Epithelial cell of proximal tubule (primary cell): ENCODE measurements at regions not wholly inside any gene's neighbourhood (a gene's known extent, or its start where the extent isn't known, plus 50 kb on each side); places are given as distances from the start of the nearest gene placed in this dataset.

Experiments
- DNase-seq: peaks from one replicate; pipeline ENCODE4 v3.0.0-alpha.2; 2011; ENCODE audit warnings: low read depth
- H3K4me3 ChIP-seq: 2 replicates; pipeline ENCODE4 v1.5.1; 2011; ENCODE audit warnings: low read depth, mild to moderate bottlenecking, low read length
- CTCF ChIP-seq: conservative IDR thresholded peaks from 2 replicates; pipeline ENCODE4 v1.5.1; 2012; ENCODE audit warnings: low read depth, mild to moderate bottlenecking, low read length

GRCh38 chr10:89879121-89879520, 177.7 kb downstream of the KIF20B start:
- no peak overlapping the region for H3K4me3 ChIP-seq
- DNase-seq, result no peak
- no peak for TF ChIP-seq CTCF

GRCh38 chr10:89887406-89887805, 186.0 kb downstream of the KIF20B start:
- no peak for DNase-seq
- TF ChIP-seq CTCF, result no peak

DNA sequence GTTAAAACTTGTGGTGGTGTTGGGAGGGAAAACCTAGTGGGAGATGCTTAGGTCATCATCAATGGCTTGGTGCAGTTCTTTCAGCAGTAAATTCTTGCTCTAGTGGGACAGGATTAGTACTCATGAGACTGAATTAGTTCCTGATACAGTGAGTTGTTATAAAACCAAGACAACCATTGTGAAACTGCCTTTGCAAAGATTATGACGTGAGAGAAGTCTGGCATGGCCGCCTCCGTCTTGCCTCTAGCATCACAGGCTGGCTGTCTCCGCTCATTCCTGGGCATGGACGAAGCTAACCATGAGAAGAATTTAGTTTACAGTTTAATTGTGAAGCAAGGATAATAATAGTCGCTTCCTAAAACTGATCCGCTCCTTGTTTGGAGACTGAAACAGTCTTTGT, 186.4 kb downstream of the KIF20B start:
- no peak for TF ChIP-seq CTCF
- H3K4me3 ChIP-seq, result no peak overlapping the region
- DNase-seq, result no peak

More at GRCh38 chr10:89887406-89887805, 186.0 kb downstream of the KIF20B start:
- no peak overlapping the region for H3K4me3 ChIP-seq

DNA sequence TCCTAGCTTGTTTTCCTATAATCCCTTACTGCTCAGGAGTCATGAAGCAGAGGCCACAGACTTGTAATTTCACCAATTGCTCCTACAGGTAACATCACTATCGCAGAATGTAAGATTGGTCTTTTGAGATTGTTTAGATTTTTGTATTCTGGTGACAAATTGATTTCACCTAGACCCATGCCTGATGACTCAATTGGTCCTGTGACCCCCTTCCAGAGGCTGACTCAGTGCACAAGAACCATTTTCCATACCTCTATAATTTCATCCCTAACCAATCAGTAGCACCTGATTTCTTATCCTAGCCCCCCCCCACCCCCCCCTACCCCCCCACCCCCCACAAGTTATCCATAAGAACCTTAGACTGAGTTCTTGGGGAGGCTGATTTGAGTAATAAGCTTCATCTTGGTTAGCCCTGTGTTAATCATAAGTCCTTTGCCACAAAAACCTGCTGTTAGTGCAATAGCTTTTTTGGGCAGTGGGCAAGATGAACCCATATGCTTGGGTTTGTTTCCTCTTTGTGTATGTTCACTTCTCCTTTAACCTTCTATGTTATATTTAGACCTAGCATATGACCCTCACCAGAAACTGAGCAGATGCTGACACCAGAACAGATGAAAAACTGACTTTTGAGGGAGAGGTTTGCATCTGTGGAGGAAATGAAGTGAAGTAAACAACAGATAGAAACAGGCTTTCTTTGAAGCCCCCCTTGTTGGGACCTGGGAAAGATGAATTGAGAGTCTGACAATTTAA, 187.1 kb downstream of the KIF20B start:
- no peak for DNase-seq
- H3K4me3 ChIP-seq, result no peak overlapping the region
- no peak for TF ChIP-seq CTCF

DNA sequence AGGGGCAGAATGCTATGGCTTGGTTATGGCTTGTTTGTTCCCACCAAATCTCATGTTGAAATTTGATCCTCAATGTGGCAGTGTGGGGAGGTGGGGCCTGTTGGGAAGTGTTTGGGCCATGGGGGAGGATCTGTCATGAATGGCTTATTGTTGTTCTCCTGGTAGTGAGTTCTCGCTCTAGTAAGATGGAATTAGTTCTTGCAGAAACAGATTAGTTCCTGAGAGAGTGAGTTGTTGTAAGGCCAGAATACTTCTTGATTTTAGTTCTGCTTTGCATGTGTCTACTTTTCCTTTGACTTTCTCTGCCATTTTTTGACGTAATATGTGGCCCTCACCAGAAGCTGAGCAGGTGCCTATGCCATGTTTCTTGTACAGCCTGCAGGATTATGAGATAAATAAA, 188.2 kb downstream of the KIF20B start:
- no peak for DNase-seq
- H3K4me3 ChIP-seq, result no peak overlapping the region
- no peak for TF ChIP-seq CTCF

GRCh38 chr10:89891006-89891535, 189.7 kb downstream of the KIF20B start:
- DNase-seq, result no peak
- no peak for TF ChIP-seq CTCF
- no peak overlapping the region for H3K4me3 ChIP-seq

DNA sequence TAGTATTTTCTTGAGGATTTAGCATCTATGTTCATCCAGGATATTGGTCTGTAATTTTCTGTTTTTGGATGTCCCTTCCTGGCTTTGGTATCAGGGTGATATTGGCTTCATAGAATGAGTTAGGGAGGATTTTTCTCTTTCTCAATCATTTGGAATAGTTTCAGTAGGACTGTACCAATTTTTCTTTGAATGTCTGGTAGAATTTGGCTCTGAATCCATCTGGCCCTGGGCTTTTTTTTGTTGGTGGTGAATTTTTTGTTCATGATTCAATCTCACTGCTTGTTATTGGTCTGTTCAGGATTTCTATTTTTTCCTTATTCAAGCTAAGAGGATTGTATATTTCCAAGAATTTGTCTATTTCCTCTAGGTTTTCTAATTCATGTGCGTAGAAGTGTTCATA, 192.7 kb downstream of the KIF20B start:
- TF ChIP-seq CTCF, result no peak
- no peak overlapping the region for H3K4me3 ChIP-seq
- no peak for DNase-seq
